ENCODE measurements at regions not wholly inside any gene's neighbourhood (a gene's known extent, or its start where the extent isn't known, plus 50 kb on each side); places are given as distances from the start of the nearest gene placed in this dataset.

DNA sequence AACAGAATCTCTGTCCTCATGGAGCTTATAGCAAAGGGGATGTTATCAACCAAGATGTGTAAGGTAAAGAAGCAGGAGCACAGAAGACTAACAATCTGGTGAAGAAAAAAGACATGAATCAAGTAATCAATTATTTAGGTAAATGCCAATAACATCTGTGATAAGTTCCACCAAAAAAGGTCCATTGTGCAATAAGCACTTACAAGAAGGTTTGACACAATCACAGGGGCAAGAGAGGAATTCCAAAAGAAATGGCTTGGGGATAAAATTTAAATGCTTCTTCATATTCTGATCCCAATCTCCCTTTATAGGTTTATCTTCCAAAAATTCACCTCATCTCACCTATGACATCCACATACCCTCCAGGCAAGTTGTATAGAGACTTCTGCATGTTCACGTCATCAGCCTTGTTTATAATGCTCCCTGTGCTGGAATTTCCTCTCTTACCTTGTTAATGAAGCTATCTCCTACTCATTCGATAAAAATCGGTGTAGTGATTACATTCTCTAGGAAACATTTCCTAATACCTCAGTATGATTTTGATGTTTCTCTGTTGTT lies 53.6 kb upstream of the DPT start:
- DNase-seq (ENCODE audit: low read depth in 2 of 2): no peak

DNA sequence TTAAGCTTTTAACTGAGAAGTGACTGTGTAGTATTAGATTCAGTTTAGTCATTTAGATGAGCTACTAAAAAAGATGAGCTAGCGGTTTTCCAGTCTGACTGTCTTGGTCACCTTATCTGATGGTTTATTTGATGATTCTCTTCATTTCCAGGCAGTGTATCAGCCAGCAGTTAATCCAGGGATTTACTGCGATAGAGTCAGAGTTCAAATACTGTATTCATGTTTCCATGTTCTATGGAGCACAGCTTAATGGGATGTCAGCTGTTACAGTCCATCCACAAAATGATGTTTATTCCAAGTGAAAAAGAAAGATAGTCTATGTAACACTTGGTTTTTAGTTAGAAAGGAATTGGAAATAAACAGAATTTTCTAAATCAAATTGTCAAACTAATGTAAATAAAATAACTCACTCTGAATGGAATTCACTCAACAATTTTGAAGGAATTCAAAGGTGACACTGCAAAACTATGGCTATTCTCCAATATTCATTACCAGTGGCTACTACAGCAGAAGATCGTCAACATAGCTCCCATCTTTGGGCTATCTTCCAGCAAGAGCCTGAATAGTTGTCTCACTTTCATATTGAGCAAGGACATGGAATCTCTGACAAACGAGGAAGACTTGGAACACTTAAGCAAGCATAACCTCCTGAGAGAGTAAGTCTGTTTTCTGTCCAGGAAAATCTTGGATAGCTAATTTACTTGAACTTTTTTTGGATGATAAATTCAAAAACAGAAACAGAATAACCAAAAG lies 54.6 kb upstream of the DPT start:
- DNase-seq (ENCODE audit: low read depth in 2 of 2): no peak

DNA sequence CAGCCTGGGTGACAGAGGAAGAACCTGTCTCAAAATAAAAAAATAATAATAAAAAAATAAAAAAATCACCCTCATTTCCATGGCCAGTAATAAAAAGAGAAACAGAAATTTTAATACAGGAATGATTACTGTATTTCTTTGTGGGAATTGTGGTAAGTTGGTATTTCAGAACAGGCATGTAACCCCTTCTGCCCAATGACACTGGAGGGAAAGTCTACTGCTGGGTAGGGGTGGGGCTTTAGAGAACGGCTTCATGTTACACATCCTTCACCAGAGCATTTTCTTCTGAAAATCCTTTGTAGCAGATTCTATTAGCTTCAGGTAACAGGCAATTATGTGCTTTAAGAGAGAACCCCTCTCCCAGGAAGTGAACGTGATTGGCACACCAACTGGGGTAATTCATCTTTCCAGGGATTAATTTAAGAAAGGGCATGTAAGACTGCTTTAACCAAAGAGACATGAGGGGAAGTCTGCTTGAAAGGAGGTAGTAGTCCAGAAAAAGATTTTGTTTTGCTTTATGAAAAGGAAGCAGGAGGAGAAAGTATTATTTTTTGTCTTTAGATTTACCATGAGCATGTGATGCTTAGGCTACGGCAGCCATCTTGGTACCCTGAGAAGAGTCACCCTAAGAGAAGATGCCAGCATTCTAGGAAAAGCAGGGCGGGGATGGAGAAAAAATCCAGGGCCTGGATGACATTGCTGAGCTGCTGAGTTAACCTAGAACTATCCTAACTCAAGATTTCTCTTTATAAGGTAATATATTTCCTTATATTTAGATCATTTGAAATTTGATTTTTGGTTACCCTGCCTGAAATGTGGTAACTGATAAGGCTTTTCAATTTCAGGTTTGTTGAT lies 57.7 kb upstream of the DPT start:
- no peak for DNase-seq (ENCODE audit: low read depth in 2 of 2)

DNA sequence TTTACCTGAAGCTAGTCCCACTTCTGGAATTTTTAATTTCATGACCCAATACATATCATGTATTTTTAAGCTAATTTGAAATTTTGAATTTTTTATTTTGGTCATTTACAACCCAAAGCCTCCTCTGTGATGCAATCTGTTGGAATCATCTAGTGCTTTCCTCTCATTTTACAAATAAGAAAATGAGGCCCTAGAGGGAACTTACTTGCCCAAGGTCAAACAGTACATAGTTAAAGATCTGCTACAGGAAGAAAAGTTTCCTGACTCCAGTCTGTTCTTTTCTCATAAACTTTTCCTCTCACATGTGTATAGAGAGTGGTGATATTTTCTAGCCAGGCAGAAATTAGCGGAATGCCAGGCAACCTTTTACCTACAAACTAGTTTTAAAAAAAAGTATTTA lies 59.3 kb upstream of the DPT start:
- no peak for DNase-seq (ENCODE audit: low read depth in 2 of 2)

DNA sequence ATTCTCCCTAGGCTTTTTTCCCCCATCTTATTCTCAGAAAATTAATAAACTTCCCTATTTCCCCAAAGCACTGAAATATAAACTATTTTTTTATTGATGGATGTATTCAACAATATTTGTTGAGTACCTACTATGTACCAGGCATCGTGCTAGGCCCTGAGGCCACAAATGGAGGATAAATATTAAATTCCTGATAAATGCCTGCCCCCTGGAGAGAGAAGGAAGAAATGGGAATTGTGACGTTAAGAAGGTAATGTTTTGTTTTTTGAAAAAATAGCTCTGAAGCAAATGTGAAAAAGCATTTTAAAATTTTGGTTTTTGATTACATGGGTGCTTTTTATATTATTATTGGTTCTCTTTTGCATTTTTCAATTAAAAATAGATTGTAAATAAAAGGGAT lies 60.5 kb upstream of the DPT start:
- no peak for DNase-seq (ENCODE audit: low read depth in 2 of 2)

DNA sequence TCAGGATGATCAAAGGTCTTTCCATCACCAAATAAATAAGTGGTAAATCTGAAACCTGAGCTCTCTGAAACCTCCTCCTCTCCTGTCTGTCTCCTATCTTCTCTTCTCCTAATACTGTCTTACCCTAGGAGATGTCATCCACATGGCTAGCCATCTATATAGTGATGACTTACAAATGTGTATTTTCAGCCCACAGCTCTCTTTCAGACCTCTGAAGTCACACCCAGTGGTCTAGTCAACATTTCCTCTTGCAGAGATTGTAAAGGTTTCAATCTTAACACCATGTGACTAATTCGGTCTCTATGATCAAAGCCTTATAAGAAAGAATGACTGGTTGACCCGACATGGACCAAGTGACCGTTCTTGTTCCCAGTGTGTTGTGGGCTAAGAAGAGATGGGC lies 63.1 kb upstream of the DPT start:
- DNase-seq (ENCODE audit: low read depth in 2 of 2): no peak

DNA sequence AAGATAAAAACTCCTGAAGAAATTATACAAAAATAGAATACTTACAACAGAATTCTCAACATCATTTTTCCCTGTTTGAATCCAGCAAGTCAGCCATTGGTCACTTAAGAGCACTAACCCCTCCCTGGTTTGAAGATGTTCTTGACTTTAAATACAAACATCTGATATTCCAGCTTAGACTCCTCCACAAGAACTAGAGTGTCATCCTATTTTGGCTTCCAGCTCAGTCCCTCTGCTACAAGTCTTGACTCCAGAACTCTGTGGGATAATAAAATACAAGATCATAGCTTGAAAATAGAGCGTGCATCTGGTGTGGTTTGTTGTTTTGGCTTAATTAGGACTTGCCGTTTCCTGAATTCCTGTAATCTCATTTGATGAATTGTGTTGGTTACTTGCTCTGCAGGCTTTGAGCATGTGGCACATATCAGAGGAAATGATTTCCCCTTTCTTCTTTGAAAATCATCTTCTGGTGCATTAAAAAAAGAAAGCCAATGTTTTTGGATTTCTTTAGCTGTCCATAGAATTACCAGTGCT lies 63.7 kb upstream of the DPT start:
- no peak for DNase-seq (ENCODE audit: low read depth in 2 of 2)

DNA sequence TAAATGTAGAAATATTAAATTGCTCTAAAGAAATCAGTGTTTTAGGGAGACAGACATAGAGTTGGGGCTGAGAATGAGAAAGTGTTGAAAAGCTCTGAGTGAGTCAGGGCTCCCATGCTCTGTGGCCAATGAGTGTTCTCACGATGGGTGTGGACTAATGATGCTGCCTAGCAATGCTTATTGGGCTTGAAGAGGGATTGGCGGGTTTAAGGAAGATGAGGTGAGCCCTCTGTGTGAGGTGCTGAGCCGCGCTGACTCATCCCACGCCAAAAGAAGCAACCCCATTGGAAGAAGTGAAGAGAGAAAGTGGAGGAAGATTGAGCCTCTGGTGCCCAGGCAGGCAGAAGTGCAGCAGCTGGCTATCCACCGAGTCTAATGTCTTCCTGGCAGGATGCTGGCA lies 65.1 kb upstream of the DPT start:
- DNase-seq (ENCODE audit: low read depth in 2 of 2): no peak

DNA sequence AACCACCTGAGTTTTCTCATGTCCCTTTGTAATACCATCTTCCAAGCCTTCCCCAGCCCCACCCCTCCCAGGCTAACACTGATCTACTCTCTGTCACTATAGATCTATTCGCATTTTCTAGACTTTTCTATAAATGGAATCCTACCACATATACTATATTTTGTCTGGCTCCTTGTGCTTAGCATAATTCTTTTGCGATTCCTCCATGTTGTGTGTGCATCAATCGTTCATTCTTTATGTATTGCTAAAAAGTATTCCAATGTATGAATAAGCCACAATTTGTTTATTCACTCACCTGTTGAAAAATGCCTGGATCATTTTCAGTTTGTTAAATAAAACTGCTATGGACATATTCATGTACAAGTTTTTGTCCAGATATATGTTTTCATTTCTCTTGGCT lies 66.7 kb upstream of the DPT start:
- no peak for DNase-seq (ENCODE audit: low read depth in 2 of 2)

DNA sequence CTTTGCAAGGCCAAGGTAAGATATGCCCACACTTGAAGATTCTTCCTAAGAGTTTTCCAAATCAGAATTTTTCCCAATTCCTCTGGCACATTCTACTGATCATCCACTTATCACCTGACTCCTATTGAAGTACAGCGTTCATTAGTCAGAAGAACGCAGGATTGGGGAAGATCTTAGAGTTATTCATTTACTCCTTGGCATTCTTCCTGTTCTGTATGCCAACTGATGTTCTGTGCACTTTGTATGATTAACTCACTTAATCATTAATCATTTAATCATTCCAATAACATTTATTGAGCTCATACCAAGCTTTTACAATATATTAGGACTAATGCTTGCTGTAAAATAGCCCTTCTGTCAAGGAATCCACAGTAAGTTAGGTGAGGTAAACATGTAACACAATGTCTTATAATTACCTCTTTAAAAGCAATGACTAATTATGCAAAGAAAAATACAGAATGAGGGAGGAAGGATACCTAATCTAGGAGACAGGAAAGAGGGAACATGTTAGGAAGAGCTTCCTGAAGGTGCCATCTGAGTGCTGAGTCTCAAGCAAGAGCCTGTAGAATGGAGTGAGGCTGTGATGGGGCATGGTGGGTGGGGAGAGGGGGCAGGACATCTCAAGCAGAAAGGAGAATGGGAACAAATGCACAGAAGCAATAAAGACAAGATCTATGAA lies 71.1 kb upstream of the DPT start:
- DNase-seq (ENCODE audit: low read depth in 2 of 2): no peak

DNA sequence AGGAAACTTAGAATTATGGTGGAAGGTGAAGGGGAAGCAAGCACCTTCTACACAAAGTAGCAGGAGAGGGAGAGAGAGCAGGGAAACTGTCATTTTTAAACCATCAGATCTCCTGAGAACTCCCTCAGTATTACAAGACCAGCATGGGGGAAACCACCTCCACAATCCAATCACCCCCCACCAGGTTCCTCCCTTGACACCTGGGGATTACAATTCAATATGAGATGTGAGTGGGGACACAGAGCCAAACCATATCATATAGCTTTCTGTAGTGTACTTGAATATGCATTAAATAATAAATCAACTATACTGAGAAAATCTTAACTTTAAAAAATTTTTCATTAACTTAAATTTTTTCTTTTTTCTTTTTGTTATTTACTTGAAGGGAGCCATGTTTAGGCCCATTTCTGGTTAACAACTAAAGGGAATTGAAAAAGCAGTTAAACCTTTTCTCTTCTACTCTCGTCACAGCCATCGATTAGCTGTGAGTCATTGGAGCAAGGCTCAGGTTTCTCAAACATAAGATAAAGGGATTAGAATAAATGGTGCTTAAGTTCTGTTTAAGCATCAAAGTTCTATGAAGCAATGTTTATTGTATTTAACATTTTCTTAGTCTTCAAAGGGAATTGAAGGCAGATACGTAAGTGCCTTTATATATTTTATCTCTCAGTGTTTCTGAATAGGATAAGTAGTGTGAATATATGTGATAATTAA lies 72.2 kb upstream of the DPT start:
- no peak for DNase-seq (ENCODE audit: low read depth in 2 of 2)

DNA sequence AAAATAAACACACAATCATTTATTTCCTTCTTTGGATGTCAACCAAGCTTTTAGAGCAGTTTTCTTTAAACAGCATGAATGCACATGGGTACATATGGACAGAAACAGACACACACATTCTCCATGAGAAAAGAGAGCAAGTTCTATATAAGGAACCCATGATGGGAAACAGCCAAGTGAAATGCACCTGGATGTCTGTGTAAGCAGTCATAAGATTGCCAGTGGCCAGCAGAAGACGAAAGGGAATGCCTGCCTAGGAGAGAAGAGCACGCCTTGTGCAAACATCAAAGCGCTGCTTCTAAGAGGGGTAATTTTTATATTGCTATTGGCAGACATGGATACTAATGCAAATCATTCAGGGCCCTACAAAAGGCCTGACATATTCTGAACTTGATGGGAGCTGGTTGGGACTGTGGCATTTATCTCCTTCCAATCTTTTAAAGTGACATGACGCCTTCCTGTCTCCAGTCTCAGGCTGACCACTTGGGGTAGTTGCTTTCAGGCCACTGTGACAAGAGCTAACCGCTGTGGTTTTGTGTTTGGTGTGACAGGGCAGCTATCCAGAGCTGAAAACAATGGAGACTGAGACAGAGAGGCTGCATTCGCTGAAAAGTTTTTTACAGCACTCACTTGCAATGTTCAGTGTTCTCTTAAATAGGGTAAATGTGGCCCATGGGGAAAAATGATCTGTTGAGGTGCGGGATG lies 75.0 kb upstream of the DPT start:
- no peak for DNase-seq (ENCODE audit: low read depth in 2 of 2)

DNA sequence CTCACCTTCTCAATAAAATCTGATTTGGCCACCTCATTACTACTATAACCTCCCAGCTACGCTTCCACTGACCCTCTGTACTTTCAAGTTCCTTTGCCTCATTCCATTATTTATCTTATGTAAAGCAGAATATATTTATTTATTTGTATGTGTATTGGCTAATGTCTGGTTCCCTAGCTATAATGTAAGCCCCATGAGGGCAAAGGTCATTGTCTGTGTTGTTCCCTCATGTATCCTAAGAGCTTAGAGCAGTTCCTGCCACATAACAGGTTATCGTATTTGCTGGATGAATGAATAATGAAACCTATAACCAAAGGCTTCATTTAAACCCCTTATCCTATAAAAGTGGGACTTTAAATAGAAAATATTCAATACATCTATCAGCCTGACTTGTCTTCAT lies 77.9 kb upstream of the DPT start:
- no peak for DNase-seq (ENCODE audit: low read depth in 2 of 2)

DNA sequence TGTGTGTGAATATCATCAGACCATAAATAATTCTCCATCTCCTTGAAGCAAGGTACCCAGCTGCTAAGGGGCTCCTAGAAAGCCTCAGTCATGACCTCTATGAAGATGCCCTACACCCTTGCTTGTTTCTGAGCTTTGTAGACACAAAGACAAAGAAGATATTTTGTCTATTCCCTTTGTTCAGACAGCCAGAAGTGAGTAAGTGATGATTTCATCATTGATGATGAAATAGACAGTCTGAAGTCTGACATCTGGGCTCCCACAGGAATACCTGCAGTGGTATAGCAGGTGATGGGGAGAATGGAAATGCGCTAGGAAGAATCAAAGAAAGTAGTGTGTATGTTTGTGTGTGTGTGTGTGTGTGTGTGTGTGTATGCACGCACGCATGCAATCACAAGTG lies 82.2 kb upstream of the DPT start:
- DNase-seq (ENCODE audit: low read depth in 2 of 2): no peak

DNA sequence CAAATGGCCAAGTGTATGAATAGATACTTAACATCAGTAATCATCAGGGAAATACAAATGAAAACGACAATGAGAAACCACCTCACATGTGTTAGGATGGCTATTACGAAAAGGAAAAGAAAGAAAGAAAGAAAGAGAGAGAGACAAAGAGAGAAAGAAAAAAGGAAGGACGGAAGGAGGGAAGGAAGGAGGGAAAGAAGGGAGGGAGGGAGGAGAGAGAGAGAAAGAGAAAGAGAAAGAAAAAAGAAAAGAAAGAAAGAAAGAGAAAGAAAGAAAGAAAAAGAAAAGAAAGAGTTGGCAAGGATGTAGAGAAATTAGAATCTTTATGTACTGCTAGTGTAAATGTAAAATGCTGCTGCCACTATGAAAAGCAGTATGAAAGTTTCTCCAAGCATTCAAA lies 90.7 kb upstream of the DPT start:
- DNase-seq (ENCODE audit: low read depth in 2 of 2): no peak

DNA sequence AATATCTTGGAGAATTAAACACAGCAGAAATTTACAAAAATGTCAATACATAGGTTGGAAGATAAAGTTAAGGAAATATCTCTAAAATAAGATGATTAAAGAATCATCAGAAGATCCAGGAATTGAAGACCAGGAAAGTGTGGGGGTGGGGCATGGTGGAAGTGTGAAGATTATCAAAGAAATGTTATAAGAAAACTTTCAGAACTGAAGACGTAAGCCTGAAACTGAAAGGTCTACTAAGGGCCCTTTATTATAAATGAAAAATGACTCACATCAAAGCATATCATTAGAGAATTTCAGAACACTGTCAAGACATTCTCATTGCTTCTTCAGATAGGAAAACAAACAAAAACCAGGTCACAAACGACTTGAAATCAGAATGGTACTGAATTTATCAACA lies 92.4 kb upstream of the DPT start:
- DNase-seq (ENCODE audit: low read depth in 2 of 2): no peak

DNA sequence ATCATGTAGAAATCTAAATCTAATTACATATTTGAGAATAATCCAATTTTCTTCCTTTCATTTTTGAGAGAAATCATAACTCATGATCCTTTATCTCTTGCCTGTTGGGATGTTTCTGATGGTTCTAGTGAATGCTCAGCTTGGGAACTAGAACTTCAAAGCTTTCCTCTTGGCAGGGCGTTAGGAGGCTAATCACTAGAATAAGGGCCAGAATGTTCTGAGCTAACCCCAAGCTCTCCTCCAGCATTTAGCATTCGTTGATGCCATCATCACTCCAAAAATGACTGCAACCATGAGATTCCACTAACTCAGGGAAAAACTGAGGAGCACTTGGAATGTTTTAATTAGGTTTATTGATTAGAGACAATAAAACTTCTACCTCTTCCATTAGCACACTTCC lies 93.9 kb upstream of the DPT start:
- no peak for DNase-seq (ENCODE audit: low read depth in 2 of 2)

DNA sequence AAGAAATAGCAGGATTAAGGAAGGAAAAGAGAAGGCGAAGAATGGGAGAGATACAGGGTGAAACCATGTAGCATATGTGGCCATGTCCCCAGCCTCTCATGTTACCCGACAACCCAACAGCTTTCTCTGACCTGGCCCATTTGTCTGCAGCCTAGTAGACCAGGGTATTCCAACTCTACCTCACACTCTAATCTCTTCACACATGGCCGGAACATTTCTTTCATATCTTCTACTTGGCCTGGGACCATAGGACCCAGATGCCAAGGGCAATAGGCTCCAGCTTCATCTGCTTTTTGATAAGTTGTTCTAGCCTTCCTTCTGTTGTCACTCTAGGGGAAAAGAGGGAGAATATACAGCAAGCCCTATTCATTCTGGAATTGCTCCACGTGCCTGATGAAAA lies 95.0 kb upstream of the DPT start:
- DNase-seq (ENCODE audit: low read depth in 2 of 2): no peak

DNA sequence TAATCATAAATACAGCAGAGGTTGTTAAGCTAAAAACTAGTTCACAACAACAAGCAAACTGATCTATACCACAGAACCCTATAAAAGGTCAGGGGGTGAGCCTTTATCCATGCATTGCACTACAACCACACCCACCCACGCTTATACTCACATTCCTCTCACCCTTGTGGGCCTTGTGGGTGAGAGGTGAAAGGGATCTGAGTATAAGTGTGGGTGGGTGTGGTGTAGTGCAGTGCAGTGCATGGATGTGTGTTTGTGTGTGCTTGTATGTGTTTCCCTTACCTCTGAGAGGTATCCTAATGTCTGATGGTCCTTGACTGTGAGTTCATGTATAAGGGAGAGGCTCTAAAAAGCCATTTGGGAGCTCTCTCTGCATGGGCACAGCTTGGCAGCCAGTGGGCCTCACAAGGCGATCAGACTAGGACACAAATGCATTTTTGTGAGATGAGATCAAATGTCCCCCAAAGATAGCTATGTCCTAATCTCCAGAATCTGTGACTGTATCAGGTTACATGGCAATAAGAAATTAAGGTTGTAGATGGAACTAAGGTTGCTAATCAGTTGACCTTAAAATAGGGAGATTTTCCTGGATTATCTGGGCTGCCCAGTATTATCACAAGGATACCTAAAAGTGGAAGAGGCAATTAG lies 95.5 kb upstream of the DPT start:
- no peak for DNase-seq (ENCODE audit: low read depth in 2 of 2)

DNA sequence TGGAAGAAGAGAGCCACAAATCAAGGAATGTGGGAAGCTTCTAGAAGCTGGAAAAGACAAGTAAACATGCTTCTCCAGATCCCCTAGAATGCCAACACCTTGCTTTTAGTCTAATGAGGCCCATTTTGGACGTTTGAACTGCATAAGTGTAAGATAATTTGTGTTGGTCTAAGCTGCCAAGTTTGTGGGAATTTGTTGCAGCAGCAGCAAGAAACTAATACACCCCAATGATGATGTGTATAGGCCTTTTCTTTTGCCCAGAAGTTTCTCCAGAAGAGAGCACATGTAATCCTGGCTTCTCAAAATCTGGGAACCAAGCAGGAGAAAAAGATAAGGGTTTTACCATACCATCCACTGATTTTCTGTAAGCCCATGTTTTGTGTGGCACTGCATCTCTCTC lies 96.1 kb upstream of the DPT start:
- no peak for DNase-seq (ENCODE audit: low read depth in 2 of 2)

All from lung microvascular endothelial cell (primary cell).